ENCODE measurements at regions not wholly inside any gene's neighbourhood (a gene's known extent, or its start where the extent isn't known, plus 50 kb on each side); places are given as distances from the start of the nearest gene placed in this dataset.

DNA sequence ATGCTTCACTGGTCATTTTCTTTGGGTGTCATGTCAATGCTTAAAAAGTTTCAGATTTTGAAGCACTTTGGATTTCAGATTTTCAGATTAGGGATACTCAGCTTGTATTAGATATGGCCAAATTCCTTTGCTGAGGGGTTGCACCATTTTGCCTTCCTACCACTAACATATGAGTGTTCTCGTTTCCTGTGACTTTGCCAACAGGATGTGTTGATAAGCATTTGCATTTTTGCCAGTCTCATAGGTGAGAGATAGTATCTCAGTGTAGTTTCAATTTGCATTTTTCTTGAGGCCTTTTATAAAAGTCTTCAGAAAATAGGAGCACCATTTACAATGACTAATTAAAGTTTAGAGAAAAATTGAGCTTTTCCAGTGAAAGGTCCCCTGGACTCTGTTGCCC is 71.6 kb upstream of the CLCN4 start:
- no peaks in the 10 kb centered on the region for H3K36me3 ChIP-seq
- peaks cover 3% of the 10 kb centered on the region for H3K27me3 Mint-ChIP-seq (ENCODE audit: insufficient read depth, low read depth)
- H3K9me3 ChIP-seq (ENCODE audit: low read depth) = no peaks in the 10 kb centered on the region
- no peak overlapping the region for H3K4me3 ChIP-seq
- DNase-seq (ENCODE audit: low spot score) = no peak
- H3K27me3 ChIP-seq = no peaks in the 10 kb centered on the region
- H3K4me1 ChIP-seq = no peaks in the 10 kb centered on the region
- no peak overlapping the region for H3K27ac ChIP-seq
- peaks cover 14% of the 10 kb centered on the region for H3K36me3 Mint-ChIP-seq
- no peak overlapping the region for H2AFZ ChIP-seq (replicated peaks)
- H3K4me2 ChIP-seq = no peak overlapping the region
- no peak overlapping the region for H3K27ac Mint-ChIP-seq
- H3K9ac ChIP-seq = no peak overlapping the region
- H3K79me2 ChIP-seq (ENCODE audit: low read depth) = no peaks in the 10 kb centered on the region
- no peak overlapping the region for H3K4me3 Mint-ChIP-seq
- TF ChIP-seq, protein P1, sequence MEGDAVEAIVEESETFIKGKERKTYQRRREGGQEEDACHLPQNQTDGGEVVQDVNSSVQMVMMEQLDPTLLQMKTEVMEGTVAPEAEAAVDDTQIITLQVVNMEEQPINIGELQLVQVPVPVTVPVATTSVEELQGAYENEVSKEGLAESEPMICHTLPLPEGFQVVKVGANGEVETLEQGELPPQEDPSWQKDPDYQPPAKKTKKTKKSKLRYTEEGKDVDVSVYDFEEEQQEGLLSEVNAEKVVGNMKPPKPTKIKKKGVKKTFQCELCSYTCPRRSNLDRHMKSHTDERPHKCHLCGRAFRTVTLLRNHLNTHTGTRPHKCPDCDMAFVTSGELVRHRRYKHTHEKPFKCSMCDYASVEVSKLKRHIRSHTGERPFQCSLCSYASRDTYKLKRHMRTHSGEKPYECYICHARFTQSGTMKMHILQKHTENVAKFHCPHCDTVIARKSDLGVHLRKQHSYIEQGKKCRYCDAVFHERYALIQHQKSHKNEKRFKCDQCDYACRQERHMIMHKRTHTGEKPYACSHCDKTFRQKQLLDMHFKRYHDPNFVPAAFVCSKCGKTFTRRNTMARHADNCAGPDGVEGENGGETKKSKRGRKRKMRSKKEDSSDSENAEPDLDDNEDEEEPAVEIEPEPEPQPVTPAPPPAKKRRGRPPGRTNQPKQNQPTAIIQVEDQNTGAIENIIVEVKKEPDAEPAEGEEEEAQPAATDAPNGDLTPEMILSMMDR (IDR thresholded peaks at IDR 0.05) = no peak
- TF ChIP-seq EZH2 (IDR thresholded peaks at IDR 0.05) = no peak
- no peak for TF ChIP-seq EZH2phosphoT487 (IDR thresholded peaks at IDR 0.05)
- peaks cover 3% of the 10 kb centered on the region for H4K20me1 ChIP-seq (ENCODE audit: low read depth)
- H3K4me1 Mint-ChIP-seq = peaks cover 7% of the 10 kb centered on the region
- peaks cover 2% of the 10 kb centered on the region for H3K9me3 Mint-ChIP-seq
- no peaks in the 10 kb centered on the region for H3F3A ChIP-seq (ENCODE audit: low read depth)

- H3K4me3 ChIP-seq = no peak overlapping the region
- H3K9me3 ChIP-seq (ENCODE audit: low read depth) = no peaks in the 10 kb centered on the region
- no peak overlapping the region for H2AFZ ChIP-seq (replicated peaks)
- H3K9ac ChIP-seq = no peak overlapping the region
- no peak for TF ChIP-seq EZH2 (IDR thresholded peaks at IDR 0.05)
- no peak overlapping the region for H3K27ac Mint-ChIP-seq
- no peak overlapping the region for H3K4me2 ChIP-seq
- H3K4me3 Mint-ChIP-seq = no peak overlapping the region
- peaks cover 13% of the 10 kb centered on the region for H3K36me3 Mint-ChIP-seq
- H3K4me1 ChIP-seq = no peaks in the 10 kb centered on the region
- H3F3A ChIP-seq (ENCODE audit: low read depth) = no peaks in the 10 kb centered on the region
- H3K27ac ChIP-seq = no peak overlapping the region
- peaks cover 7% of the 10 kb centered on the region for H3K4me1 Mint-ChIP-seq
- H3K79me2 ChIP-seq (ENCODE audit: low read depth) = no peaks in the 10 kb centered on the region
- peaks cover 3% of the 10 kb centered on the region for H3K27me3 Mint-ChIP-seq (ENCODE audit: insufficient read depth, low read depth)
- H4K20me1 ChIP-seq (ENCODE audit: low read depth) = peaks cover 3% of the 10 kb centered on the region
- no peaks in the 10 kb centered on the region for H3K27me3 ChIP-seq
- H3K36me3 ChIP-seq = no peaks in the 10 kb centered on the region
- peaks cover 4% of the 10 kb centered on the region for H3K9me3 Mint-ChIP-seq
- no peak for DNase-seq (ENCODE audit: low spot score)
Measured at GRCh38 chrX:10086676-10087075, 70.1 kb upstream of the CLCN4 start.

DNA sequence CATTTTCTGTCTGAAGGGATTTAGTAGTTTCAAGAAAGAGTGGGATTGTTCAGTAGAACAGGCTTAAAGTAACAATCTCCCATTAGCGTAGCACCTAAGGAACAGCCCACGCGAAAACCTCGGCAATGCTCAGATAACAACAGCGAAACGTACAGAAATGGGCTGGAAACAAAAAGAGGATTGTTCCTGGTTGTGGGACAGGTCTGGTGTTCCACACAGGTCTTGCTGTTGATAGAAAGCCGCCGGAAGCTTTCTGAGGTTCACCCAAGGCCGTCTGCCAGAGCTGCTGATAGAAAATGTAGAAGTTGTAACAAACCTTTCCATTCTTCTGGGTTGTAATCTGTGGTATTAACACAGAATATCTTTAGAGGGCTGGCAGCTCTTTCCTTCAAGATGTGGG is 69.4 kb upstream of the CLCN4 start:
- no peaks in the 10 kb centered on the region for H3F3A ChIP-seq (ENCODE audit: low read depth)
- Mint-ChIP-seq H3K9me3 (peaks cover 5% of the 10 kb centered on the region), H3K4me3 (no peak overlapping the region), H3K27ac (no peak overlapping the region), H3K36me3 (peaks cover 15% of the 10 kb centered on the region), H3K4me1 (peaks cover 7% of the 10 kb centered on the region), H3K27me3 (ENCODE audit: insufficient read depth, low read depth) (peaks cover 3% of the 10 kb centered on the region)
- no peak overlapping the region for H3K9ac ChIP-seq
- no peaks in the 10 kb centered on the region for H3K79me2 ChIP-seq (ENCODE audit: low read depth)
- DNase-seq (ENCODE audit: low spot score) = no peak
- no peak overlapping the region for H3K4me2 ChIP-seq
- H3K27ac ChIP-seq = no peak overlapping the region
- H3K36me3 ChIP-seq = no peaks in the 10 kb centered on the region
- H3K4me3 ChIP-seq = no peak overlapping the region
- H3K9me3 ChIP-seq (ENCODE audit: low read depth) = no peaks in the 10 kb centered on the region
- peaks cover 3% of the 10 kb centered on the region for H4K20me1 ChIP-seq (ENCODE audit: low read depth)
- no peak for TF ChIP-seq EZH2 (IDR thresholded peaks at IDR 0.05)
- TF ChIP-seq, protein P1 (IDR thresholded peaks at IDR 0.05) = no peak
- TF ChIP-seq EZH2phosphoT487 (IDR thresholded peaks at IDR 0.05) = no peak
- no peaks in the 10 kb centered on the region for H3K4me1 ChIP-seq
- H2AFZ ChIP-seq (replicated peaks) = no peak overlapping the region
- H3K27me3 ChIP-seq = no peaks in the 10 kb centered on the region

GRCh38 chrX:10089378-10089795 is 67.4 kb upstream of the CLCN4 start:
- H3K36me3 ChIP-seq = no peaks in the 10 kb centered on the region
- H3K27ac Mint-ChIP-seq = no peak overlapping the region
- TF ChIP-seq, protein P1 (IDR thresholded peaks at IDR 0.05) = no peak
- TF ChIP-seq EZH2 (IDR thresholded peaks at IDR 0.05) (no peak), EZH2phosphoT487 (IDR thresholded peaks at IDR 0.05) (no peak)

More at GRCh38 chrX:10089378-10089795, 67.4 kb upstream of the CLCN4 start:
- Mint-ChIP-seq H3K36me3 (peaks cover 19% of the 10 kb centered on the region), H3K9me3 (peaks cover 3% of the 10 kb centered on the region), H3K4me1 (no peaks in the 10 kb centered on the region), H3K27me3 (ENCODE audit: insufficient read depth, low read depth) (peaks cover under 1% of the 10 kb centered on the region), H3K4me3 (no peak overlapping the region)
- Histone ChIP-seq H2AFZ (replicated peaks) (no peak overlapping the region), H3K4me3 (no peak overlapping the region), H3K79me2 (ENCODE audit: low read depth) (no peaks in the 10 kb centered on the region), H3K27ac (no peak overlapping the region), H3K9me3 (ENCODE audit: low read depth) (no peaks in the 10 kb centered on the region), H3K27me3 (no peaks in the 10 kb centered on the region), H3K9ac (no peak overlapping the region), H3F3A (ENCODE audit: low read depth) (no peaks in the 10 kb centered on the region), H3K4me2 (no peak overlapping the region), H4K20me1 (ENCODE audit: low read depth) (no peaks in the 10 kb centered on the region), H3K4me1 (no peaks in the 10 kb centered on the region)
- DNase-seq (ENCODE audit: low spot score) = no peak
